HL-60 (cell line): ENCODE measurements at regions not wholly inside any gene's neighbourhood (a gene's known extent, or its start where the extent isn't known, plus 50 kb on each side); places are given as distances from the start of the nearest gene placed in this dataset.

ENCODE experiments used
- DNase-seq, 2 experiments: peaks; one replicate each; pipeline ENCODE4 v3.0.0-alpha.2; 2010 to 2020; ENCODE audit warnings: low read depth in 1 of 2, low spot score in 1 of 2
- H3K27ac ChIP-seq: fragments of 250-450 bp; sonication (Bioruptor Pico); replicated peaks from 2 replicates; pipeline ENCODE4 v1.5.1; 2020; ENCODE audit warnings: mild to moderate bottlenecking, moderate library complexity
- H3K27me3 ChIP-seq: fragments of 250-450 bp; sonication (Bioruptor Pico); 2 replicates; pipeline ENCODE4 v1.5.1; 2021; ENCODE audit warnings: mild to moderate bottlenecking, moderate library complexity; ENCODE audit not compliant: insufficient read depth, poor library complexity, severe bottlenecking
- H3K4me3 ChIP-seq: replicated peaks from 2 replicates; pipeline ENCODE4 v1.5.1; 2011; ENCODE audit warnings: mild to moderate bottlenecking, control low read depth, low read length; ENCODE audit not compliant: insufficient read depth
- GABPA ChIP-seq: IDR thresholded peaks from 2 replicates; pipeline ENCODE4 v1.6.1; 2012; ENCODE audit warnings: low read depth
- POLR2AphosphoS5 ChIP-seq: IDR thresholded peaks from 2 replicates; pipeline ENCODE4 v1.6.1; 2012; ENCODE audit warnings: low read depth
- SPI1 ChIP-seq: IDR thresholded peaks from 2 replicates; pipeline ENCODE4 v1.6.1; 2012; ENCODE audit warnings: low read depth, mild to moderate bottlenecking, borderline replicate concordance
- TF ChIP-seq, protein P1 (sequence below): IDR thresholded peaks from 2 replicates; pipeline ENCODE4 v1.6.1; 2012; ENCODE audit warnings: low read depth; ENCODE audit not compliant: insufficient replicate concordance
- TF ChIP-seq, protein P2 (sequence below): IDR thresholded peaks from one replicate; pipeline ENCODE4 v1.5.1; 2011; ENCODE audit warnings: low read length, control low read depth, inconsistent platforms; ENCODE audit not compliant: insufficient read depth

DNA sequence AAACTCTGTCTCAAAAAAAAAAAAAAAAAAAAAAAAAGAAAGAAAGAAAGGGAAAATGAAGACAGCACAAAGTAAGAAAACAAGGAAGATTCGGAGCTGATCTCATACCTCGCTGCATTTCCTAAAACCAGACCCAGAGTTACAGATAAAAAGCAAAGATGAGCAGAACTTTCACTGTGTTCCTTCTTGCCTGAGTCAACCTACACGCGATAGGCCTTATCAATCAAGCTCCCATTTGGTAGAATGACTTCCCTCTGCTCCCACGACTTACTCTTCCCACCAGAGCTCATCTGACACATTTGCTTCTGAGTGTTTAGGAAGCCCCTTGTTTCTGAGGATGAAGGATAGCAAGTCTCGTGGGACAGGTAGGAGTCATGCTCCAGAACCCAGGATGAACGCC lies 302.9 kb downstream of the TFAP2A start:
- Histone ChIP-seq H3K27ac (no peak overlapping the region), H3K27me3 (no peaks in the 10 kb centered on the region), H3K4me3 (no peak overlapping the region)
- DNase-seq = no peak
- no peak for TF ChIP-seq SPI1
- TF ChIP-seq POLR2AphosphoS5 = no peak
- TF ChIP-seq, protein P1, sequence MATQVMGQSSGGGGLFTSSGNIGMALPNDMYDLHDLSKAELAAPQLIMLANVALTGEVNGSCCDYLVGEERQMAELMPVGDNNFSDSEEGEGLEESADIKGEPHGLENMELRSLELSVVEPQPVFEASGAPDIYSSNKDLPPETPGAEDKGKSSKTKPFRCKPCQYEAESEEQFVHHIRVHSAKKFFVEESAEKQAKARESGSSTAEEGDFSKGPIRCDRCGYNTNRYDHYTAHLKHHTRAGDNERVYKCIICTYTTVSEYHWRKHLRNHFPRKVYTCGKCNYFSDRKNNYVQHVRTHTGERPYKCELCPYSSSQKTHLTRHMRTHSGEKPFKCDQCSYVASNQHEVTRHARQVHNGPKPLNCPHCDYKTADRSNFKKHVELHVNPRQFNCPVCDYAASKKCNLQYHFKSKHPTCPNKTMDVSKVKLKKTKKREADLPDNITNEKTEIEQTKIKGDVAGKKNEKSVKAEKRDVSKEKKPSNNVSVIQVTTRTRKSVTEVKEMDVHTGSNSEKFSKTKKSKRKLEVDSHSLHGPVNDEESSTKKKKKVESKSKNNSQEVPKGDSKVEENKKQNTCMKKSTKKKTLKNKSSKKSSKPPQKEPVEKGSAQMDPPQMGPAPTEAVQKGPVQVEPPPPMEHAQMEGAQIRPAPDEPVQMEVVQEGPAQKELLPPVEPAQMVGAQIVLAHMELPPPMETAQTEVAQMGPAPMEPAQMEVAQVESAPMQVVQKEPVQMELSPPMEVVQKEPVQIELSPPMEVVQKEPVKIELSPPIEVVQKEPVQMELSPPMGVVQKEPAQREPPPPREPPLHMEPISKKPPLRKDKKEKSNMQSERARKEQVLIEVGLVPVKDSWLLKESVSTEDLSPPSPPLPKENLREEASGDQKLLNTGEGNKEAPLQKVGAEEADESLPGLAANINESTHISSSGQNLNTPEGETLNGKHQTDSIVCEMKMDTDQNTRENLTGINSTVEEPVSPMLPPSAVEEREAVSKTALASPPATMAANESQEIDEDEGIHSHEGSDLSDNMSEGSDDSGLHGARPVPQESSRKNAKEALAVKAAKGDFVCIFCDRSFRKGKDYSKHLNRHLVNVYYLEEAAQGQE = no peak
- no peak for TF ChIP-seq GABPA
- TF ChIP-seq, protein P2, sequence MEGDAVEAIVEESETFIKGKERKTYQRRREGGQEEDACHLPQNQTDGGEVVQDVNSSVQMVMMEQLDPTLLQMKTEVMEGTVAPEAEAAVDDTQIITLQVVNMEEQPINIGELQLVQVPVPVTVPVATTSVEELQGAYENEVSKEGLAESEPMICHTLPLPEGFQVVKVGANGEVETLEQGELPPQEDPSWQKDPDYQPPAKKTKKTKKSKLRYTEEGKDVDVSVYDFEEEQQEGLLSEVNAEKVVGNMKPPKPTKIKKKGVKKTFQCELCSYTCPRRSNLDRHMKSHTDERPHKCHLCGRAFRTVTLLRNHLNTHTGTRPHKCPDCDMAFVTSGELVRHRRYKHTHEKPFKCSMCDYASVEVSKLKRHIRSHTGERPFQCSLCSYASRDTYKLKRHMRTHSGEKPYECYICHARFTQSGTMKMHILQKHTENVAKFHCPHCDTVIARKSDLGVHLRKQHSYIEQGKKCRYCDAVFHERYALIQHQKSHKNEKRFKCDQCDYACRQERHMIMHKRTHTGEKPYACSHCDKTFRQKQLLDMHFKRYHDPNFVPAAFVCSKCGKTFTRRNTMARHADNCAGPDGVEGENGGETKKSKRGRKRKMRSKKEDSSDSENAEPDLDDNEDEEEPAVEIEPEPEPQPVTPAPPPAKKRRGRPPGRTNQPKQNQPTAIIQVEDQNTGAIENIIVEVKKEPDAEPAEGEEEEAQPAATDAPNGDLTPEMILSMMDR = no peak

DNA sequence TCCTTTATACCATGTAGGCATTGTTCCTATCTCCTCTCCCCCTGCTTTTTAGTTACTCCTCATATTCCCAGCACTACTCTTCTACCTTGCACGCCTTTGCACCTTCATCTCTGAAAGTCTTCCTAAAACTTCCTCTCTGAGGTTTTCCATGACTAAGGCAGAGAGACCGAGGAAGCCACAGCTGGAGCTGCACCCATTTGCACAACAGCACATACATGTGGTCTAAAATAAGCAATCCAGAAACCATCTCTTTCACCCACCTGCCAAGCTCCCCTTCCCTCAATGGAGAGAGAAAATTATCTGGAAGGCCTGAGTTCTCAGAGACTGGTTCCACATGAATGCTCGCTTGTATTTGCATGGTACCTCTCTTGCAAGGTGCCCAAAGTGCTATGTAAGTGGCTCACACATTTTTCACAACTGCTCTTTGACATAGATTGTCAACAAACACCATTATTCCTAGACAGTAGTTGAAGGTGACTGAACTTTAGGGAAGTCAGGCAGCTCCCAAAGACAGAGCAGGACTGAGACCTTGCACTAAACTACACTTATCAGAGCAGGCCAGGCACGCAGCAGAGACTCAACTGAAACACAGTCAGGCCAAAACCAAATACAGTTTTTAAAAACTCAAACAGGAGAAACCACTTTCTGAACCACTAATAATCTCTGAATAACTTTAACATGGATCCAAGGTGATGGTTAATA lies 313.2 kb downstream of the TFAP2A start:
- peak in 1 of 2 experiments; percentile 40 for DNase-seq
- no peaks in the 10 kb centered on the region for H3K27me3 ChIP-seq
- H3K27ac ChIP-seq = no peak overlapping the region
- 0 out of 2 replicates have a peak, but pooled peaks have one; percentile 35 for TF ChIP-seq POLR2AphosphoS5
- TF ChIP-seq SPI1 = peak; percentile 23; the same call in 1 of the 2 replicates
- TF ChIP-seq, protein P2 = no peak
- no peak for TF ChIP-seq GABPA
- no peak overlapping the region for H3K4me3 ChIP-seq

DNA sequence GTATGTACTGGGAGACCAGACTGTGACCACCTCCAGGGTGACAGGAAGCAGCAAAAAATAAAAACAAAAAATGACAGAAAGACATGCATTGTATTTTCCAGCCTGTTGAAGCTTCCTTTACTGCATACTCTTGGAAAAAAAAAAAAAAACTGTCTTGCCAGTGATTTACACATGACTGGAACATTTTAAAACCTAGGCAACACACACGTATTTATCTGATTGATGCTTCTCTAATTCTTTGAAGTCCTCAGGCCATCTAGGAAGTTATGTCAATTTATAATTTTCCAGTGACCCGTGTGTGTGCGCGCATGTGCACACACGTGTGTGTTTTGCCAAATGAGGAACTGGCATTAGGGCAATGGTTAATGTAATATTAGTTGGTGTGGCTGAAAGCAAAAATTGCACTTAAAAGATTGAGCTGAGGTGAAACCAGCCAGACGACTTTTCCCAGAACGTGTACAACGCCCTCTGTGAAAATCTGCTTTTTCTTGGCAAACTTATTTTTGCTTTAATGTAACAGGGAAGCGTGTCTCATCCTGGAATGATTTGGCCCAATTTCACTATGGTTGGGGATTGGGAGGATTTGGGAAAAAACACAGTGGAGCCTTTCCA lies 315.2 kb downstream of the TFAP2A start:
- peak overlapping the region; percentile 73 for H3K27ac ChIP-seq
- H3K4me3 ChIP-seq = peak overlapping the region; percentile 7
- TF ChIP-seq GABPA = no peak
- TF ChIP-seq SPI1 = peak; percentile 97
- TF ChIP-seq, protein P2 = no peak
- no peaks in the 10 kb centered on the region for H3K27me3 ChIP-seq
- peak; percentile 42 to 66 for DNase-seq

DNA sequence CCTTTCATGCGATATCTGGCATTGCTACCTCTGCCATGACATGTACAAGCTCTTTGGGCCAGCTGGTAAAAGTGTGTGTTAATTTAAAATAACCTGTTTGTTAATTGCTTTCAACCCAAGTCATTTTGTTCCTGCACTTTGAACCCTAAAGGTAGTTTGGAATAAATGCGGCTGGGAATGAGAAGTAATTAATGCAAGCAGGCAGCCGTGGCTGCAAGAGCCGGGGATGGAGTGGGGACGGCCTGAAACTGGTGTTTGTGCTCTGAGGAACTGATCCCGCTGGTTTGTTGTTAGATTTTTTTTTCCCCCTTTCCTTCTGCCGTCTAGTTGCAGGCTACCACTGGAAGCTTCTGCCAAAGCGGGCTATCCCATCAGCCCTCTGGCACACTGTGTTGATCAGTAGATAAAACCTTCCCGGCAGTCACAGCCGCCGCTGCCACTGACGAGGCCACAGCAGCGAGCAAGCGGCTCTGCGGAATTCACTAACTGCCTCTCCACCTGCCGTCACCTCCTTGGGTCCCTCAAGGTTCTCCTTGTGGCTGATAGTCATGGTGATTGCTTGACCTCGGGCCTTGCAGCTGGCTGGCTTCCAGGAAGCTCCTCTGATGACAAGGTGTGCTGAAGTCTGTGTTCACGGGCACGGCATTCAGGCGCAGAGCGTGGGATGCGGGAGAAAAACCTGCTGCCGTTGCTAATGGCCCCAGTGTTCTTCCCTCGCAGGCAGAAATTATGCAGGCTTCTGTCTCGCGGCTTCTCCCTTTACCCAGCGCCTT lies 315.9 kb downstream of the TFAP2A start:
- TF ChIP-seq POLR2AphosphoS5 = no peak
- TF ChIP-seq, protein P1 = no peak
- no peak for TF ChIP-seq GABPA
- TF ChIP-seq, protein P2 = no peak
- TF ChIP-seq SPI1 = no peak
- H3K27ac ChIP-seq = peak overlapping the region; percentile 73
- no peaks in the 10 kb centered on the region for H3K27me3 ChIP-seq
- peak overlapping the region; percentile 7 for H3K4me3 ChIP-seq
- peak in 1 of 2 experiments; percentile 32 for DNase-seq
